HG03378 (cell line): ENCODE measurements at regions not wholly inside any gene's neighbourhood (a gene's known extent, or its start where the extent isn't known, plus 50 kb on each side); places are given as distances from the start of the nearest gene placed in this dataset.

Source experiments
- ATAC-seq: cut with Tn5 transposase; IDR thresholded peaks from one replicate; pipeline ENCODE4 v1.9.1; 2021; ENCODE audit warnings: mild to moderate bottlenecking, moderate library complexity; ENCODE audit not compliant: unreplicated experiment

DNA sequence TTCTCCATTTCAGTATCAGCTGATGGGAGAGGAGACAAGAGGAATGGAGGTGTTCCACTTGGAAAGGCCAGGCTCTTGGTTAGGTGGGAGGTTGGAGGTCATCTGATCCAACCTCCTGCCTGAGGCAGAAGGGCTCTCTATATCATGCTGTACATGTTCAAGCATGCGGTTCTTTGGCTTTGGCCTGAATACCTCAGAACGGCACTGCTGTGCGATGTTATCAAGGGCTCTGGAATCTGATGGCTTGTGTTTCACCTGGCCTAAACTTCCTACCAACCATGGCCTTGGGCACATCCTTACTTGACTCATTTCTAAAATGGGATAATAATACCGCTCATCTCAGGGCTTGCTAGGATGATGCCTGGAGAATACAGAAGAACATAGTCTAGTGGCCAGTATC is 90.1 kb upstream of the FAM169A start:
- ATAC-seq: no peak

DNA sequence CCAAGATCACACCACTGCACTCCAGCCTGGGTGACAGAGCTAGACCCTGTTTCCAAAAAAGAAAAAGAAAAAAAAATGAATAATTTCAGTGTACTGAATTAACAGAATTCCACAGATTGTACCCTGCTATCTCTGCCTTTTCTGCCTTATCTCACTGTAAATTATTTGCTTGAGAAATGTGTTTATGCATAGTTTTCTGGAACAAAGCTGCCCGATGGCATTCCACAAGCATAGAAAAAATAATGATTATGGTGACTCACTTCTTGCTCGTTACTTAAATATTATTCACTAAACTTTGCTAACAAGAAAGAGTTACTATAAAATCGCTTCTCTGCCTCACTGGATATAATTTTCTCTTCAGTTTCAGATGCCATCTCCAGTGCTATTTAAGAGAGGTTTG is 88.7 kb upstream of the FAM169A start:
- ATAC-seq: no peak

DNA sequence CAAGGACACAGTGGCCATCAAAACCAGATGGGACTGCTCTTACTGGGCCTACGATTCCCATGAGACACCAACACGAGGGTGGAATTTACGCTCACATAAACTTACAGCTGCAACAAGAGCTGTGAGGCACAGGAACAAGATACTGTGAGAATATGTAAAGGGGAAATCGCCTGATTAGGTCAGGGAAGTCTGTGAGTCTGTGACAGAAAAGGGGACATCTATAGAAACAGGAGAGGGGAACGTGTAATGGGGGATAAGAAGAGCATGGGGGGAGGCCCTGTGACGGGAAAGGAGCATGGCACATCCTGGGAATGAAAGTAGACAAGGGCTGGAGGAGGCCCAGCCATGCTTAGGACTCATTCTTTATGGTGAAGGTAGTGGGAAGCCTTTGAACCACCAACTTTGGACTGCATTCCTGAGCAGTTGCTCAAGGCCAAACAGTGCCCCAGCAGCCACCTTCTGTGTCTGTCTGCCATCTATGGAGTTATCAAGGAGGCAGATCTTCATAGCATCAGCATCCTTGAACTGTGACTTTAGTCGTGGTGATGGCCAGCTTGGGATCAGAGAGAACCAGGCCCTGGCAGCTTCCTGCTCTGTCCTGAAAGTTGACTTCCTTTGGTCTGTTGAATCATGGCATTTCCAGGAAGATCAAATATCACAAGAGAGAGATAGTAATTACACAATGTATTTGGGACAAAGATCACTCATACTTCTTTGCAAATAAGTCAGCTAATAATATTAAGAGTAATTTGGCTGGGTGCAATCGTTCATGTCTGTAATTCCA is 87.9 kb upstream of the FAM169A start:
- peak; percentile 63 for ATAC-seq

GRCh38 chr5:74953554-74953936 is 87.4 kb upstream of the FAM169A start:
- ATAC-seq: no peak

- no peak for ATAC-seq
Observed at GRCh38 chr5:74952406-74952805, 86.2 kb upstream of the FAM169A start.

GRCh38 chr5:74951865-74952264 is 85.7 kb upstream of the FAM169A start:
- ATAC-seq: no peak

DNA sequence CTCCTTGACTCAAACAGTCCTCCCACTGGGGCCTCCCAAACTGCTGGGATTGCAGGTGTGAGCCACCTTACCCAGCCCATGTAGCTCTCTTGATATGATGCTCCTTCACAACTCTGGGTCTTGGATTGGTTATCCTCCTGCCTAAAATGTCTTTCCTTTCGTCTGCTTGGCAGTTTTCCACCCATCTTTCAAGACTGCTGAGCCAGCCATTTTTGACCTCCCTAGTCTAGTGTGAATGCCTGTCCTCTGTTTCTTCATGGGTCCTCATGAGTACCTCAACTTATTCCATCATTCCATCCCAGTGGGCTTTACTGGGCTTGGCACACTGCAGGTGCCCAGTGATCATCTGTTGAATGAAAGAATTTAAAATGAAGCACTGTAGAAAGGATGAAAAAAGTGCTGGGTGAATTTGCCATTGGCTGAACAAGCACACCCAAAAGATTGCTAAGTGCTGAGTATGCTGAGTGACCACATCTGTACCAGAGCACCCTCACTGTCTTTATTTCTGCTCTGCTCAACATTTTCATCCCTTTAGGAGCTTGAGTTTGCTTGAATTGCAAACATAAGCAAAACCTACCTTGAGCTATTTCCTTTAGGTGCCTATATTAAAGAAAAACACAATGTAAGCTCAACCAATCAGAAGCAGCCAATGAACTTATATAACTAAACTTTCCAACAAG is 84.8 kb upstream of the FAM169A start:
- ATAC-seq: no peak

- ATAC-seq: no peak
Observed at GRCh38 chr5:74949976-74950375, 83.8 kb upstream of the FAM169A start.

DNA sequence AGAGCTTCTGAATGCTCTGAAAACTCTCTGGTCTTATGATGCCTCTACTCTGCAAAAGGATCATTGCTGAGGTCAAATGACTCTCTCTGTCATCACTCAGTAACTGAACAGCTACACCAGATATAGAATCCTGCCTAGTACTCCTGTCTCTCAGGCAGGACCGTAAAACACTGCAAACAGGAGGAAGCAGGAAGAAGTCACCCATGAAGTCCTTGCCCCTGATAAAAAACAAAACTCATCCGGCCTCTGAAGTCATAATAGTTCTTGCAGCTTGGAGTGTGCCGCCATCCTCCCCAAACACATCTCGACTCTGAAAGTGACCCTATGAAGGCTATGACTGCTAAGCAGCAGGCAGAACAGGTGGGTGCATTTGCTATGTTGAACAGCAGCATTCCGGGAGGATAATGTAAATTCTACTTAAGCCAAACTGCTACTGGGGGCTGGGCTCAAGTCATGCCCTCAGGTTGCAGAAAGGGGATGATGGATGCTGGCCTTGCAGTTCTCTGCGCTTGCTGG is 81.9 kb upstream of the FAM169A start:
- ATAC-seq: no peak

GRCh38 chr5:74946471-74946870 is 80.3 kb upstream of the FAM169A start:
- no peak for ATAC-seq

DNA sequence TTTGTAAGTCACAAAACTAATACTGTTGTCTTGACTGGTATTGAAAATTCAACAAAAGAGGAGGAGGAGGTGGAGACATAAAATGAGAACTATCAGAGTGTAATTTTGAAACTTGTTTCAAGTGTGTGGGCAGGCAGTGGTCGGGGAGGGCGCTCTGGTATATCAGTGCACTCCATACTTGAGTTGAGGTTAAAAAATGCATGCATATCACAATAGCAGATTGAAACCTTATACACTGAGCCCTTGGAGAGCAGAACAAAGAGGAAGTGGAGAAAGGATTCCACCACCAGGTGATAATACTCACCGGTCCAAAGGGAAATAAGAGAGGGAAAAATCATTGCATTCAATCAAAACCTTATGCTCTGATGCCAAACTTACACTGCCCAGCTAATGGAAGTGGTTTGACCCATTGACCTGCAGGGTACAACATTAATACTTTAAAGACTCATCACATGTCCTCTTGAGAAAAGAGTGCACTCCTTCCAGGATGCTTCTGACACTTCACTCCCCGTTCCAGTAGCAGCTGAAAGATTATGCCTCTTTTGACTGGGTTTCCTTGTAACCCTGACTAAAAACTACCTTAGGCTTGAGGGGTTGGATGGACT is 79.5 kb upstream of the FAM169A start:
- peak; percentile 88 for ATAC-seq

DNA sequence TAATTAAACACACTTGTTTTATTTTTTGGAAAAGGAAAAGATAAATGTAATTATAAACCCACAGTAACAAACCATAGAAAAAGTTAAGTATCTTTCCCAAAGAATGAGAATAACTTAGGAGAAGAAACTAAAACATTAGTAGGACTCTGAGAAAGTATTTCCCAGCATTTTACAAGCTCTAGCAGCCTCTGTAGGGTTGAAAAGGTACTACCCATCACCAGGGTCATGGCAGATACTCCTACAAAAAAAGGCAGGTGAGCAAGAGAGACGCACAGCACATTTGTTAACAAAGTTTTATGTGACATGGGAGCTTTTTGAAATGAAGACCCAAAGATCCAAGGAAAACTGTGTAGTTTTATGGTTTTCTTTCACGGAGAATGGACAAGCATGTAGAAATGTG is 77.7 kb upstream of the FAM169A start:
- no peak for ATAC-seq

GRCh38 chr5:74942622-74943286 is 76.6 kb upstream of the FAM169A start:
- ATAC-seq: no peak

DNA sequence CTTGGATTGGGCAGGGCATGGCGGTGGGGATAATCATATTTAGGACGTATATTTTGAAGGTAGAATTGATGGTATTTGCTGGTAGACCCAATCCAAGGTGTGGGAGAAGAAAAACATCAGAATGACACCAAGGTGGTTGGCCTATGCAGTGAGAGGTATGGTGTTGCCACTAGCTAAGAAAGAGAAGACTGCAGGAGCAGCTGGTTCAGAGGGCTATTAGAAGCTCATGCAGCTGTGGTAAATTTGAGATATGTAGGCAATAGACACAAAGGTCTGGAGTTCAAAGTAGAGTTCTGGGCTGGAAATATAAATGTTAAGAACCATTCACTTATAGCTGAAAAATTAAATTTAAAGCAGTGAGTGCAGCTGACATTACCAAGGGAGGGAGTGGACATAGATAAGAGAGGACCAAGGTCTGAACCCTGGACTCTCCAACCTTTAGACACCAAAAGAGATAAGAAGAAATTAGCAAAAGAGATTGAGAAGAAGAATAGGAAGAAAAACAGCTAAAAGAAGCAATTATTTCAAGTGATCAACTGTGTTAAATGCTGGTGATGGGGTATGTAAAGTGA is 74.7 kb upstream of the FAM169A start:
- ATAC-seq: no peak

DNA sequence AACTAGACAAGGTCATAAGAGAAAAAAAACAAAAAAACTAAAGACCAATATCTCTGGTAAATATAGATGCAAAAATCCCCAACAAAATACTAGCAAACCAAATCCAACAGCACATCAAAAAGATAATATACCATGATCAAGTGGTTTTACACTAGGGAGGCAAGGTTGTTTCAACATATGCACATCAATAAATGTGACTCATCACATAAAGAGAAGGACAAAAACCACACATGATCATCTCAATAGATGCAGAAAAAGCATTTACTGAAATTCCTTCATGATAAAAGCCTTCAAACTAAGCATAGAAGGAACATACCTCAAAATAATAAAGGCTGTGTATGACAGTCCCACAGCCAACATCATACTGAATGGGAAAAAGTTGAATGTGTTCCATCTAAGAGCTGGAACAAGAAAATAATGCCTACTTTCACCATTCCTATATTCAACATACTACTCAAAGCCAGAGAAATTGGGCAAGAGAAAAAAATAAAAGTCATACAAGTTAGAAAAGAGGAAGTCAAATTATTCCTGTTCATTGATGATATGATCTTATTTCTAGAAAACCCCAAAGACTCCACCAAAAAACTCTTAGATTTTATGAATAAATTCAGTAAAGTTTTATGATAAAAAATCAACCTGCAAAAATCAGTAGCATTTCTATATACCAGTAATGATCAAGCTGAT is 72.2 kb upstream of the FAM169A start:
- no peak for ATAC-seq

- ATAC-seq: no peak
Observed at GRCh38 chr5:74935752-74936091, 69.5 kb upstream of the FAM169A start.

DNA sequence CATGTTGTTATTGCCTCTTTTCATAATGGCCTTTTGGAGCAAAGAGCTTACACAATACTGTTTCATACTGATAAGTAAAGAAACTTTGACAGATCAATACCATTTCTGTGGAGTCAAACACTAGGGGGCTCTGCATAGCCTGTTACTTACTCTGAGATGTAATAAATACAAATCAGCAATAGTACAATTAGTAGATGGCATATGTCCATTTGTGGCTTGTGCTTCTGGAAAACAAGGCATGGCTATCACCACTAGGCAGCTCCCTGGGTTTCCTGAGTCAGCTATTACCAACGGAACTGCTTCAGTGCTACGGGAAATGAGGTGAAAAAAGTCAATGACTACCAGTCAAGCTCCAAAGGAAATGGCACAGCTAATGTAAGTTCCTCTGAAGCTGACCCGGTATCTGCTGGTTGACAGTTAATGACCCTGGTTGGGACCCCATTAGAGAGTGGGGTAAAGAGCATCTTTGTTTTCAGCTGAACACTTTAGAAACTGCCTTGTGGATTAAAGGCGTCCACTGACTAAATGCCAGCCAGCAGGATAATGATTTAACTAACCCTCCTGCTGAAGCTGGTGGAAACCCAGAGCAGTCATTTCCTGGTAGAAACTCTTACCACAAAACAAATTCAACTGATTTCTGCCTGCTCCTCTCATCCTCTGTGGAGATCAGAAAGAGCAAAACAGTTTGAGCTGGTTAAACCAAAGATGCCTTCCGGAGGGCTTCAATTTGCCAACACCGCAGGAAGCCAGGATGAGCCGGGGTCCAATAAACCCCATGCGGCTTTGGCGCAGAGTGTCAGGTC is 69.0 kb upstream of the FAM169A start:
- ATAC-seq: no peak

DNA sequence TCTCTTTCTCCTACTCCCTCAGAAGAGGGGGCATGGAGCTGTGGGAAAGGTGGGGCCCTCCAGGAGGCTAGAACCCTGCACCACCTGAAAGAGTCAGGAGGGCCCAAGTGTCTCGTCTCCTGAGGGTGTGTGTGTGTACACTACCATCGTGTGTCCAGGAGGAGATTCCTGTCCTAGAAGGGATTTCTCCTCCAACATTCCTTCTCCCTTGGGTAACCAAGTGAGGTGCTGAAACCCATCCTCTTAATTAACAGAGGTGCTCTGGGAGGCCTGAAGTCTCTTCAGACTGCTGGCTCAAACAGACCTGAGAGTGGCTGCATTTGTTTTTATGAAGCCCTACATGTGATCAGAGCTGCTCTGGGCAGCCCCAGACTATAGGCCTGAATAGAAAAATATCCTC is 61.1 kb upstream of the FAM169A start:
- no peak for ATAC-seq

- no peak for ATAC-seq
Observed at GRCh38 chr5:74919487-74919886, 53.3 kb upstream of the FAM169A start.

DNA sequence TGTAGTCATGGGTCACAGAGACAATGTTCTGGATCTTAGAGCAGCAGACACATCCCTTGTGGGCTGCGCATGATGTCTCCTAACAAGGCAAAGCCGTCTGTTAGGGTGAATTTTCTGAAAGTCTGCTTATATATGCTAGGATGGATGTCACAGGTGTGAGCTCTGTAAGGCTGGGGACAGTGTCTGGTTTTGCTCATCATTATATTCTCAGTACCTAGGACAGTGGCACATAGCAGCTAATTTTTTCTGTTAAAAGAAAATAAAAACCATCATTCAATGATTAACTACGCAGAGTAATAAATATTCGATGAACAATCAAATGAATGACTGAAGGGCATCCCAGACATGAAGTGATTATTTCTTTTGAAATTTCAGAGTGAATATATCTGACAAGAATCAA is 52.9 kb upstream of the FAM169A start:
- no peak for ATAC-seq
